CD4-positive, alpha-beta T cell treated with Interleukin-1 beta for 1 hour (primary cell): ENCODE measurements at regions not wholly inside any gene's neighbourhood (a gene's known extent, or its start where the extent isn't known, plus 50 kb on each side); places are given as distances from the start of the nearest gene placed in this dataset.
"Not testable (repeated sequence)": the region's sequence is repeated elsewhere in the genome, so short reads cannot be mapped to it uniquely, and the experiment has no call there.

Experiments used
- DNase-seq, 2 donors: peaks; one replicate each; pipeline ENCODE4 v3.0.0-alpha.2; 2020 to 2022

DNA sequence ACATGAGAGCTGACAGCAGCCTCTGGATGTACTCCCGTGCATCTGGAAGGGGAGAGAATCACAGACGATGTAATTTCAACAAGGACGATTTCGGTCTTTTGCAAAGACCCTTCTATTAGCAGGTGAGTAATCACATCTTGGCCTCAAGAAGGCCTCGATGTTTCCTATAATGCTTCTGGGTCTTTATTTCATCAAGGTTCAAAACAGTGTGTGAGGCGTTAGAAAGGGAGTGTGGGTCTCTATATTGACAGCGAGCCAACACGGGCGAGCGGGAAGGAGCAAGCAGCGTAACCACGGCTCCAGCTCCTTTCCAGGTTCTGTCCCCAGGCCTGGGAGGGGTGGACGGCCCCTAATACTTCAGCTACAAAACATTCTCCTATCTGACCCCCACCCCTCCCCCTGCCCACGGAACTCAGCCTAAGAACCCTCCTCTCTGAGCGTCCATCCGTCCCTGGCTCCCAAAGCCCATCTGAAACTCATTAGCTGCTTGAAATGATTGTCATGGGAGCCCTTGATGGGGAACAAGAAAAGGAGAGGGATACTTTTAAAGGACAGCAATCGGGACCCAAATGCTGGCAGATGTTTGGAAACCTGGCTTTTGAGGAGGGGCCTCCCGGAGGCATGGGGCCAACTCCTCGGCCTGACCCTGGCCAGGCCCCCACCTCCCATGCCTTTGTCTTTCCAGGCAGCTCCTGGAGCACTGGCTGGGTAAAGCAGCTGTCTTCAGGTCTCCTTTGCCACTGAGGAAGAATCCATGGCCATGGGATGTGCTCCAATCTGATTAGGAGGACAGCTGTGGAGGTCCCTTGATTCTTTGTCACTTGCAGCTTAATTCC lies 250.8 kb downstream of the FOXD2 start:
- no peak for DNase-seq

DNA sequence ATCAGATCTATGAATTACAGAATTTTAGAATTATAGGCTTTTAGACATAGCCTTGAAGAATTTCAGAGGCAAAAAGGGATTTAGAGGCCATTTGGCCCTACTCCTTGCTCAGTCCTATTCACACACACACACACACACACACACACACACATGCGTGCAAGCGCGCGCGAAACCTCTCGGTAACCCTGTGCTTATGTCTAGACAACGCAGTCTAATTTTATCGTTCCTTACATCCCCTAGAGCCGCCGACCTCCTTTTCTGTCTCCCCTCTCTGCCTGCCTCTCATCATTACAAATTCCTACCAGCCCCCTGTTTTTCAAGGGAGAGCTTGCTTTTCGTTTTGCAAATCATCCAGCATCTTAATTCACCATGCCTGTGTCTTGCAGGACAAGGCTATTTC lies 252.1 kb downstream of the FOXD2 start:
- DNase-seq = no peak

DNA sequence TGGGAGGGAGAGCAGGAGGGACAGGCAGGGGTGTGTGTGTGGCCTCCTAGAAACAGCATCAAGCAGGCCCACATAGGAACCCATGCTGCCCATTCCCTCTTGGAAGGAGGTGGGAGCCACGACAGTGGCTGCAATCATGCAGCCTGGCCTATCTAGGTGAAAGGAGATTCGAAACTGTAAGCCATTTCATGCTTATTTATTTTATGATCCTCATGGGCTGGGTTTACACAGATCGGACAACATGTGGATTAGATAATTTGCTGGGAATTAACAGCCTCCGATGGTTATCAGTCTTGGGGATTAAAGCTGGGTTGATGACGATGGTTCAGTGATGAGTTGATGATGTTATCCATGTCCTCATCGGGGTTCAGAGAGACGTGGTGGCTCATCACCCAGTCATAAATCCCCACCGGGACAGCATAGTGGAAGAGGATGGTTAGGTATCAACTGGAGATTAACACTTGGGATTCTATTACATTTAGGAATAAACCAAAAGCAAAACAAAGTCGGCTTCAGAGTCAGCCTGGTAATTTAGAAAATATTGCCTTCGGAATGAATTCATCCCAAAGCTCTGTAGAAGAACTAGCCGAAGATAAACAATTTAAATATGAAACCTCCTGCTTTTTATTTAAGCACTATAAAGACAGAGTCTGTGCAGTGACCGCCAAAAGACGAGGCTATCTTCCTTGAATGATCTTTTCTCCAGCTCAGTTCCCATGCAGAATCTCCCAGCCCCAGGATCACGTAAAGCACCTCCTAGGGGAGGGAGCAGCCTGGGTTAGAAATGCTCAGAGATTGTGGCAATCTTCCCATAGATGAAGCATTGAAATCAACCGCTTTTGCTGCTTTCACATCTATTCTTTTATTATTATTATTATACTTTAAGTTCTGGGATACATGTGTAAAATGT lies 252.8 kb downstream of the FOXD2 start:
- no peak for DNase-seq

DNA sequence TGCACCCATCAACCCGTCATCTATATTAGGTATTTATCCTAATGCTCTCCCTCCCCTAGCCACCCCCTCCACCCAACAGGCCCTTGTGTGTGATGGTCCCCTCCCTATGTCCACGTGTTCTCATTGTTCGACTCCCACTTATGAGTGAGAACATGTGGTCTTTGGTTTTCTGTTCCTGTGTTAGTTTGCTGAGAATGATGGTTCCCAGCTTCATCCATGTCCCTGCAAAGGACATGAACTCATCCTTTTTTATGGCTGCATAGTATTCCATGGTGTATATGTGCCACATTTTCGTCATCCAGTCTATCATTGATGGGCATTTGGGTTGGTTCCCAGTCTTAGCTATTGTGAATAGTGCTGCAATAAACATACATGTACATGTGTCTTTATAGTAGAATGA lies 253.4 kb downstream of the FOXD2 start:
- not testable (repeated sequence) for DNase-seq

DNA sequence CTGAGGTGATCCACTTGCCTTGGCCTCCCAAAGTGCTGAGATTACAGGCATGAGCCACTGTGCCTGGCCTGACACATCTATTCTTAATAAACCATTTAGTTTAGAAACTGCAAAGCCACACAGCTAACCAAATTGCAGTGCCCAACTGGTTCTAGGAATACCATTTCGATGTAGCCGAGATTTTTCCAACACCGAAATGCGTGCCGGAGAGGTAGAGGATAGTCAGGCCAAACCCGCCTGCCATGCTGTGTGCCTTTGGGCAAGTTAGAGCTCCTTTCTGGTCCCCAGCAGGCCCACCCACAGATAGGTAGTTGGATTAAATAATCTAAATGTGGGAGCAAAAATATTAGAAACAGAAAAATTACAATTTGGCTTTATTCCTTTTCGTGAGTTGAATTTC lies 254.4 kb downstream of the FOXD2 start:
- no peak for DNase-seq

DNA sequence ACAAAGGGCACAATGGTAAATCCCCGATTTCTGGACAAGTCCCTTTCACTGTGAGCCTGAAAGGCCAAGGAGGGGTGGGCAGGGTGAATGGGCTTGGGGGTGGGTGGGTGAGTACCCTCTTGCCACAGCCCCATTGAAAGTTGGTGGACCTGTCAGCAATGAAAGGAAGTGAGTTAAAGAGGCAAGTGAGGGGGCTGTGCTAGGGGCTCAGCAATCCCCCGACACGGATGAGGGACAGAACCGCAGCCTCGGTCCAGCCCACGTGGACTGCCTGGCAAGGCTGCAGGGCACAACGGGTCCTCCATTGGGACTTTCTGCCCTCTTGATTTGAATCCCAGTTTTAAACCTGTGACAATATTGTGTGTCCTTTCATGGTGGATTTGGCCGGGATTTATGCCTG lies 255.3 kb downstream of the FOXD2 start:
- DNase-seq = no peak

DNA sequence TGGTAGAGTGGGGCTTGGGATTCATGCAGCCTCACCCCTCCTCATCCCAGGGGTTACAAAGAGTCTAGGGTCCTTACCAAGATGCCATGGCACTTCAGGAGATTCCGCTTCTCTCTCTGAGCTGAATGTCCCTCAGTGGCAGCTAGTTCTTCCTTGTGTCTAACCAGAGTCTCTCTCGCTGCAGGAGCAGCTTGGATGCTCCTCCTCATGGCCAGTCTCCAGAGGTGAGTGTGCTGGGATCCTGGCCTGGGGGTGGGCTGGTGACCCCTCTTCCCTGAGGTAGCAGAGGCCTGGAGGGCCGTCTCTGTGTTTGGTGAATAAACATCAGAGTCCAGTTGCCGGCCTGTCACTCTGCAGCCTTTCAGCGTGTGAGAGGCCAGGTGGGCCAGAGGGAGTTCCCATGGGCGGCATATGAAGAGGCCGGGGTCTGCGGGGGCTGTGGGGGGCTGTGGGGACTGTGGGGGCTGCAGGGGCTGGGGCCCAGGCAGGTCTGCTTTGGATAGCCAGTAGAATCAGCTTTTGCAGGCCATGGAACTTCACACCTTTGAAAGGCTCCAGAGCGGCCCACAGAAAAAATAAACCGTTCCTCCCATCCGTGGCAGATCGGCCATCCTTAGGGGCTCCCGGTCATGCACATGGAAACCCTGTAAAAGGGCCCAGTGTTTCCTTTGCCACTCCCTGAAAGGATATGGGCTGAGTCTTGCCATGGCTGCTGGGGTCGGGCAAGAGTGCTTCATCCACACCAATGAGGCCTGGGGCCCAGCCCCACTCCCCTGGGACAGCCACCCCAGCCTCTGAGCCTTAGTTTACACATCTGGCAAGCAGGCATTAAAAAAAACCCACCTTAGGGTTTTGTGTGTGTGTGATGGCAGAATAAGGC lies 256.4 kb downstream of the FOXD2 start:
- no peak for DNase-seq

DNA sequence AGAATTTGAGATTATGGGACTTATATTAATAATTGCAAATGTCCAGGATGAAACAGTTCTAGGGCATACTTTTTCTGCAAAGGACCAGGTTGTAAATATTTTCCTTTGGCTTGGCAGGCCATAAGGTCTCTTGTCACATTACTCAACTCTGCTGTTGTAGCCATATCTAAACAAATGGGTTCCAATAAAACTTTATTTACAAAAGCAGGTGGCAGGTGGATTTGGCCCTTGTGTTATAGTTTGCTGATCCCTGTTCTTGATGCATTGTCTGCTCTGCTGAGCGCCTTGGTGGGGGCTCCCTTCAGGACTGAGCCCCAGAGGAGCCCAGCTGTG lies 258.5 kb downstream of the FOXD2 start:
- DNase-seq = no peak

DNA sequence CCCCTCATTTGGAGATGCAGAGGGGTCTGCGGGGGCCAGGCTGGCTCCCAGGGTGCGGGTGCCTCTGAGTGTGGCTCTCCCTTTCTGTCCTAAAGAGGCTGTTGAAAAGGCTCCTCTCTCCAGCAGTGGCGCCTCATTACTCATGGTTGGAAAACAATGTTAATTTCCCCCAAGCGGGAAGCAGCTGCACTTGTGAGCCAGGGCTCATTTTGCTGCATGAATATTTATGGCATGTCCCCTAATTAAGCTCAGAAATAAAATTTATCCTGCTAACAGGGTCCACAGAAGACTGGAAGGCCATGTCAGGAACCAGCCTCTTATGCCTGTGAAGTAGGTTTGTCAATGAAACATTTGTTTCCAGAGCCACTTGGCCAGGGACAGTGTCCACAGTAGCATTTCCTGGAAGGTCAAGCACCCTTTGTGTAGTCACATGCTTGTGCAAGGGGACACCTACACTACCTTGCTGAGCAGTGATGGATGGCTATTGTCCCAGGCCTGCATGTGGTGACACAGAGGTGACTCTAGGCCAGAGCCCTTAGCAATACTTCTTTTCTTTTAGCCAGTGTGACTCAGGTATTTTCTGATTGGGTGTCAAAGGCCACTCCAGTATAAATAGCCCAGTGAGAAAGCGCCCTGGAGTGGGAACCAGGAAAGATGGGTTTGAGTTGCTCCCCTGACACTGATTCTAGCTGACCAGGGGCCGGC lies 259.0 kb downstream of the FOXD2 start:
- no peak for DNase-seq

DNA sequence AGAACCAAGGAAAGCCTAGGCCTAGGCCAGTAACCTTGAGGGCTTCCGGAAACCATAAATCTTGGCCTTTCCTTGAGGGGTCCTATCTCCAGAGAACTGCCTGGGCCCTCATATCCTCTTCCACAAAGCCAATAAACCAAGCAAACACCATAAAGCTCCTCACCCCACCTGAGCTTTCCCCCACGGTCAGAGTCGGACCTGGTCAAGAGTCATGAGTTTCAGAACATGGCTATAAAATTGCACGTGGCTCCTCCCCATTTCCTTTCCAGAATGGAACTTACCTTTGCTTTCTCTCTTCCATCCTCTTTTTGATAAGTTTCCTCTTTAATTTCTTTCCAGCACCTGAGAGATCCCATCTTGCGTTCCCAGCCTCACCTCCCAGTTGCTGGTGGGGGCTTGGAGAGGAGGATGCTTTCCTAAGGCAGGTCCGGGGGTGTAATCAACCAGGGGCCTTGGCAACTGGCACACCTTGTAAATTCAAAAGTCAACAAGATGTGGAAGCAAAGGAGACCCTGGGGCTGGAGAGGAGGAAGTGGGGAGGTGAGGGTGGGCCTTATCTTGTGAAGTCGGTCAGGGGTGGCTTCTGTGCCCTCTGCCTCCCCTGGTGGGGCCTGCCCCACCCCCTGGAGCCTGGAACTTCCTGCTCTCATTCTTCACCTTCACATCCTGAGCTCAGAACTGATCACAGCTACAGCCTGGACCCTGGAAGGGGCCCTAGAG lies 259.9 kb downstream of the FOXD2 start:
- no peak for DNase-seq

DNA sequence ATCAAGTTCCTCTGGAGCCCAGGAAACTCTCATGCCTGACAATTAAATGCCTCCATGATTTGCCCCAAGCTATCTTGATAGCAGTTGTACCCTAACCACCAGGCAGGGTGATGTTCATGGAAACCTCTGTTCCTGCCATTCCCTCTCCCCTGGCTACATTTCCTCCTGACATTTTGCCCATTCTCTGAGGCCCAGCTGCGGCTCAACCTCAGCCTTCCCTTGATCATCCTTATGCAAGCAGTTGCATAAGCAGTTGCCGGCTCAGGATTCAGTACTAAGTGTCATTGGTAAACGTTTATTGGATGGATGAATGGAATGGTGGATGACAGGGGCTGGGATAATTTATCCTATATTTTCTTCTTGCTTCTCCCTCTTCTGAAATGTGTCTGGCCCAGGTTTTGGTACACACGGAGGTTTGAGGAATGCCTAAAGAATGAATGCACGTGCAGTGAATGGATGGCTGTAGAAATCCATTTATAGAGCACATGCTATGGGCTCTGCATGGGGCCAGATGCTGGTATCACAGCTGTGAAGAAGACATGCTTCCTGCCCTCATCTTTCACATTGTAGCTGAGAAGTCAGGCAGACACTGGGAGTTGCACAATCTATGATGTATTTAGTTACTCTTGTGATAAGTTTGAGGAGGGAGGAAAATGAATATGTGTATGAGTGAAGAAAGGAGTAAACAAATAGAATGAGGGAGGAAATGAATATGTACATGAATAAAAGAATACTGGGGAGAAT lies 261.8 kb downstream of the FOXD2 start:
- no peak for DNase-seq

DNA sequence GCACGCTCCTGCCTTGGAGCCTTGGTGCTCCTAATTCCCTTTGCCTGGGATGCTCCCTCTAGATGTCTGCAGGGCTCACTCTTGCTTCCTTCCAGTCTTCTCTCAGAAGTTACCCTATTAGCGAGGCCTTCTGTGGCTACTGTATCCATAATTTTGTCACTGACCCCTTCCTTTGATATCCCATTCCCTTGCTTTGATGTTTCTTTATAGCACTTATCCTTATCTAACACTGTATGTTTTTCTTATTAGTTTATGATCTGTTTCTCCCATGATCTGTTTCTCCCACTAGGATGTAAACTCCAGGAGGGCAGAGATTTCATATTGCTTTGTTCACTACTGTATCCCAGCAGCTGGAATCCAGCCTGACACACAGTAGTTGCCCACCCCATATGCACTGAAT lies 263.4 kb downstream of the FOXD2 start:
- no peak for DNase-seq

DNA sequence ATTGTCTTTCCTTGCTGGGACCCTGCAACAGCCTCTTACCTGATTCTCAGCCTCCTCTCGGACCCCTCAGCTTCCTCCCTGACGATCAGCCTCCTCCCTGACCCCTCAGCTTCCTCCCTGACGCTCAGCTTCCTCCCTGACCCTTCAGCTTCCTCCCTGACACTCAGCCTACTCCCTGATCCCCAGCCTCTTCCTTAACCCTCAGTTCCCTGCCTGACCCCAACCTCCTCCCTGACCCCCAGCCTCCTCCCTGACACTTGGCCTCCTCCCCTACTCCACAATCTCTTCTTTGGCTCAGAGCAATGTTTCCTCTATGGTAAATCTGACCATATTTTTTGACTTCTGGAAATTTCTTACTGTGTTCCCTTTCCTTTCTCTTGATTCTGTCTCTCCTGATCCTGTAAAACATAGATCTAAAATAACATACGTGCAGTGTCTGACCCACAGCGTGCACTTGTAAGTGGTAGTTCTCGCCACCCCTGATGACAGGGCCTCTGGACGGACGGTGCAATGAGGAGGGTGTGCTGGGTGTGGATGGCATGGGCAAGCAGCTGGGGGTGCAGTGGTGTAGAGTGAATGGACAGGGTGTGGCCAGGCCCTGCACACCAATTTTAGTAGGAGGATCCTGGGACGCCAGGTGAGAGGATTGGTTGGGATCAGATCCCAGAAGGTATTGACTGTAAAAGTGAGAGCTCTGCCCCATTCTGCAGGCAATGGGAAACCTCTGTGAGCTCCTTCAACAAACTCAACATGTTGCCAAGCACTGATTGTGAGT lies 264.1 kb downstream of the FOXD2 start:
- no peak for DNase-seq

DNA sequence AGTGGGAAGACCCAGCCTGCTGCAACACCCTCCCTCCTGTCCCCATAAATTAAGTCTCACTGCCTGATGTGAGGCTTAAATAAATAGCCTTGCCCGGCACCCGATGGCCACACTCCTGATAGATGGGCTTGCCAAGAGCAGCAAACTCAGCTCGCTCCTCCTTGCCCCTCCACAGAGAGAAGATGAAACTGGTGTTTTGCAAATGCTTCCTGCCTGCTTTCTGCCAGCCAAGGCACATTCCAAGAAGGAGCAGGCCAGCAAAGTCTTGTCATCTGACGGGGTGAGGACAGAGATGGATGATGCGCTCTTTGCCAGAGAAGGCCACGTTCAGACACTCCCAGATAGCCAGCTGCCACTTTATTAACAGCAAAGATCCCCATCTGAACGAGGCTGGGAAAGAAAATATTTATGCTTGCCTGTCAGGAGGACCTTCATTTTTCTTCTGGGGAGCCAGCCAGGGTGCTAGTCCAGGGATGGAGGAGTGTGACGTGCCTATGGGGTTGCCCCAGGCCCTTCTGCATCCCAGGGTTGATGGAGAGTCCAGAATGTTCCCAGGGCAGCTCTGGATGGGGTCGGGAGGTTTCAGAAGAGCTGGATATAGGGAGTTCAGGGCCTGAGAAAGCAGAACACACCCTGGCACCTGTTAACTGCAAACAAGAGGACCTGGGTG lies 265.4 kb downstream of the FOXD2 start:
- DNase-seq = no peak

DNA sequence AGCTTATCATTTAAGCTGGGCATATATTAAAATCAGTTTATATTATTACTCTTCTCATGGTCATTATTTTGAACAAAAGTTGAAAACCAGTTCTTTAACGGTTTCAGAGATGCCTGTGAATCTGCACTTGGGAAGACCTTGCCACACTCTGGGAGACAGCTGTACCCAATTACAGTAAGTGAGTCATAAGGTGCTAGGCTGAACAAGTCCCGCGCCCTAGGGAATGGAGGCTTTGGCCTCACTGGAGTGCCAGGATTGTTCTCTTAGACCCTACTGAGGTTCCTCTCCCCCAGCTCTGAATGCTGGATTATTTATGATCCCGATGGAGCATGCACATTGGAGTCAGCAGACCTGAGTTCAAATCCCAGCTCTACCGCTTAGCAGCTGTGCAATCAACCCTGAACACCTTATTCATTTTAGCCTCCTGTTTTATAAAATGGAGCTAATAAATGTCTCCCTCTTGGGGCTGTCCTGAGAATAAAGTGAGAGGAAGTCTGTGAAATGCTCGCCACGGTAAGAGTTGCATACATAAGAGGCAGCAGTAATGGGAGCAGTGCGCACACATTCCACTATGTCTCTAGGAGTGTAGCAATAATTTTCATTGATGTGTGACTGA lies 266.2 kb downstream of the FOXD2 start:
- no peak for DNase-seq

DNA sequence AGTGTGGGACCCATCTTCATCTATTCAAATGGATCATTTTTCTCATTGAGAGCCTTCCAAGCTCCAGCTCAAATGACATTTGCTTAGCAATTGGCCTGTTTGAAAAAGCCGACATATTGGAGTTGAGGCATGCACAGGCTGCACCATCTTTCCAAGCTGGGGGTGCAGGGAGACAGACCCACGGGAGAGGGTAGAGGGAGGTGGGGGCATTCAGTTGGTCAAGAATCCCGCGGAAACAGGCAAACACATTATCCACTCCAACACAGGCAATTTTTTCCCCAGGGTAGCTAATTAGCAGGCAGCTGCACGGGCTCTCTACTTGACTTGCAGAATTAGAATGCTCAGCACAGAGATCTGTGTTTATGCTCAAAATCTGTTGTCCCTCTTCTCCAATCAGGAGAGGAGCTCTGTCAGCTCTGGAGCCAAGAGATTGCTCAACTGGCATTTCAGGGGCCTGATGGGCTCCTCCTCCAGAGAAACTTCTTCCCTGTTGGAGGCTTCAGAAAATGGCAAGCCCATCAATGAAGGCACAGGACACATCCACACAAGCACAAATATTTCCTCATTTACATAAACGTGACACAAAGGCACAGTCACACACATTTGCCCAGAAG lies 267.8 kb downstream of the FOXD2 start:
- DNase-seq = no peak

DNA sequence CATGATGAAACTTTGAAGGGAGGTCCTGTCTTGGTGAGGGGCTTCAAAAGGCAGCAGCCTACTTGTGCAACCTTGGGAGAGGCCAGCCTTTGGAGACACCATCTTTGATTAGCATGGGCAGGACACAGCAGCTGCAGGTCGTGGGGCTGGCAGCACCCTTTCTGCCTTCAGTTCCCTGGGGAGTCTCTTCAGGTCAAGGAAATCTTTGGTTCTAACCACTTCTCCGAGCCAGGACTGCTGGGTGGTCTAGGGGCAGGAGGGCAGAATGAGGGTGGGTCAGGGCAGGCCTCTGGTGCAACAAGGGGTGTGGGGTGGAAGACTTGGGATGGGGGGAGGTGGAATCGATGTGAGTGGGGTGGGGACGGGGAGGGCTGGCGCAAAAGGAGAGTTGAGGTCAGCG lies 269.7 kb downstream of the FOXD2 start:
- no peak for DNase-seq

DNA sequence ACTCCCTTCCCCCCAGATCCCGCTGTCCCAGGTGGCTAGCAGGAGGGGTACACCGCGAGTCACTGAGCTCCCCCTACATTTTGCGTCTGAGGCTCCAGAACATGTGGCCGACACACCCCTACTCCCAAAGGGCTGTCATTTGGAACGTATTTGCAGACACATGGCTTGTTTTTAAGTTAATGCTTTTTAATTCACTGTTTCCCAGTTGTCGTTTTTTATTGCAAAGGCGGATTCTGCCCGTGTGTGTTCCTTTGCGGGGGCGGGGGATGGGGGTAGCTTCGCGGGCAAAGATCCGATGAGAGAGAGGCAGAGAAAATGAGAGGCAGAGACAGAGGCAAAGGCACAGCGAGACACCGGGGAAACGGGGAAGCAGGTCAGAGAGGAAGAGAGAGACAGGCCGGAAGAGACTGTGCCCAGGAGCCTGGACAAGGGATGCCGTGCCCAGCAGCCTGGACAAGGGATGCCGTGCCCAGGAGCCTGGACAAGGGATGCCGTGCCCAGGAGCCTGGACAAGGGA lies 270.2 kb downstream of the FOXD2 start:
- no peak for DNase-seq

DNA sequence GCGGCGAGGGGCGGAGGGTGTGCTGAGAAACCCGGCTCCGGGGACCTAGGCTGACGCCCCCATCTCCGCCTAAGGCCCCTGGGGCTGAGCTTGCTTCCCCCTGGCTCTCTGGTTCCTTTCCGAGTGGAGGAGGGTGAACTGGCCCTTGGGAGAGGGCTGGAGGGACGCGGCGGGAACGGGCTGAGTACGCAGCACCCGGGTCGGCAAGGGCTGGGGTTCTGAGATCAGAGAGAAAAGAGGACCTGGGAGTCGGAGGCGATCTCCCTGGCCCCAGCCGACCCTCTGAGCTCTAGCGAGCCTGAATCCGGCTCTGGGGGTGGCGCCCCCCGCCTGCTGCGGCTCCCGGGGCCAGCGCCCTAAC lies 270.8 kb downstream of the FOXD2 start:
- no peak for DNase-seq
